ENCODE measurements at regions not wholly inside any gene's neighbourhood (a gene's known extent, or its start where the extent isn't known, plus 50 kb on each side); places are given as distances from the start of the nearest gene placed in this dataset.
A peak's percentile ranks its signal among the peaks of the same experiment; 100 is the strongest.

DNA sequence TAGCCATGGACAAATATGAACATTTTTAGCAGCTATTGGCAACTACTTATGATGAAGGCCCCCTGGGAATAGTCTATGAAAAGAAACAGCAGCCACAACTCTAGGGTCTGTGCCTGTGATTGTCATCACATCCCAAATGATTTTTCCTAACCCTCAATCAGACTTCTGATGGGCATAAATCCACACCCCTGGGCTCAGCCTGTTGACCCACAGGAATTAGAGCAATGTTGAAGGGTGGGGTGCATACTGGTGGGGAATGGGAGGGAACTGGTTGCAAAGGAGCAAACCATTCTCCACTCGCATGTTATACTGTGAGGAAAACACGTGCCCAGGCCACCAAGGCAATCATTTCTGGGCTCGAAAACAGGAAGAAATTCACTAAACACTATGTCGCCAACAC is 106.5 kb upstream of the CTNNB1 start:
- peak in 1 of 2 donors; percentile 49 for DNase-seq (ENCODE audit: extremely low spot score in 2 of 2)
- Histone ChIP-seq H3K4me1 (no peaks in the 10 kb centered on the region), H3K9me3 (no peaks in the 10 kb centered on the region), H3K27me3 (no peaks in the 10 kb centered on the region), H3K36me3 (no peaks in the 10 kb centered on the region), H3K27ac (no peak overlapping the region), H3K4me3 (no peak overlapping the region)
- intact Hi-C loops (cut with DNase I), result no loop called here
- TF ChIP-seq, protein P1, sequence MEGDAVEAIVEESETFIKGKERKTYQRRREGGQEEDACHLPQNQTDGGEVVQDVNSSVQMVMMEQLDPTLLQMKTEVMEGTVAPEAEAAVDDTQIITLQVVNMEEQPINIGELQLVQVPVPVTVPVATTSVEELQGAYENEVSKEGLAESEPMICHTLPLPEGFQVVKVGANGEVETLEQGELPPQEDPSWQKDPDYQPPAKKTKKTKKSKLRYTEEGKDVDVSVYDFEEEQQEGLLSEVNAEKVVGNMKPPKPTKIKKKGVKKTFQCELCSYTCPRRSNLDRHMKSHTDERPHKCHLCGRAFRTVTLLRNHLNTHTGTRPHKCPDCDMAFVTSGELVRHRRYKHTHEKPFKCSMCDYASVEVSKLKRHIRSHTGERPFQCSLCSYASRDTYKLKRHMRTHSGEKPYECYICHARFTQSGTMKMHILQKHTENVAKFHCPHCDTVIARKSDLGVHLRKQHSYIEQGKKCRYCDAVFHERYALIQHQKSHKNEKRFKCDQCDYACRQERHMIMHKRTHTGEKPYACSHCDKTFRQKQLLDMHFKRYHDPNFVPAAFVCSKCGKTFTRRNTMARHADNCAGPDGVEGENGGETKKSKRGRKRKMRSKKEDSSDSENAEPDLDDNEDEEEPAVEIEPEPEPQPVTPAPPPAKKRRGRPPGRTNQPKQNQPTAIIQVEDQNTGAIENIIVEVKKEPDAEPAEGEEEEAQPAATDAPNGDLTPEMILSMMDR (IDR thresholded peaks at IDR 0.05), result no peak
- no peak for TF ChIP-seq POLR2AphosphoS5 (IDR thresholded peaks at IDR 0.05; ENCODE audit: insufficient read depth in 1 of 2, low read depth in 1 of 2)
- TF ChIP-seq POLR2A (IDR thresholded peaks at IDR 0.05), result no peak

- TF ChIP-seq, protein P1 (IDR thresholded peaks at IDR 0.05), result no peak
- TF ChIP-seq POLR2AphosphoS5 (IDR thresholded peaks at IDR 0.05; ENCODE audit: insufficient read depth in 1 of 2, low read depth in 1 of 2) (no peak), POLR2A (IDR thresholded peaks at IDR 0.05) (no peak)
Observed at GRCh38 chr3:41093476-41093875, 105.8 kb upstream of the CTNNB1 start.

DNA sequence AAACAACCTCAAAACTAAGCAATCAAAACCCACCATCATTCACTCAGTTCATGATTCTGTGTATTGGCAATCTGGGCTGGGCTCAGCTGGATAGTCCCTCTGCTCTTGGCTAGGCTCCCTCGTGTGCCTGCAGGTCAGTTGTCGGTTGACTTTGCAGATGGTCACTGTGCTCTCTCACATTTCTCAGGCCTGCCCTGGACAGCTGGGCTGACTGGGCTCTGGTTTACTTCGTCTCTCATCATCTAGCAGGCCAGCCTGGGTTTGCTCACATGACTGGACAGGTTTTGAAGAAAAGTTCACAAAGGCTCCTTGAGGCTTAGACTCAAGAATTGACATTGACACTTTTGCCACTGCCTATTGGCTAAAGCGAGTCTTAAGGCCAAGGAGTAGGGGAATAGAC is 105.0 kb upstream of the CTNNB1 start:
- H3K4me3 ChIP-seq, result no peak overlapping the region
- H3K27me3 ChIP-seq, result no peaks in the 10 kb centered on the region
- H3K9me3 ChIP-seq, result no peaks in the 10 kb centered on the region
- TF ChIP-seq POLR2AphosphoS5 (IDR thresholded peaks at IDR 0.05; ENCODE audit: insufficient read depth in 1 of 2, low read depth in 1 of 2), result no peak
- TF ChIP-seq, protein P1 (IDR thresholded peaks at IDR 0.05), result no peak
- TF ChIP-seq POLR2A (IDR thresholded peaks at IDR 0.05), result no peak
- H3K27ac ChIP-seq, result no peak overlapping the region
- no peaks in the 10 kb centered on the region for H3K36me3 ChIP-seq
- no peak for DNase-seq (ENCODE audit: extremely low spot score in 2 of 2)
- intact Hi-C loops (cut with DNase I), result no loop called here
- H3K4me1 ChIP-seq, result no peaks in the 10 kb centered on the region

More at GRCh38 chr3:41093476-41093875, 105.8 kb upstream of the CTNNB1 start:
- Histone ChIP-seq H3K36me3 (no peaks in the 10 kb centered on the region), H3K9me3 (no peaks in the 10 kb centered on the region), H3K4me1 (no peaks in the 10 kb centered on the region), H3K27me3 (no peaks in the 10 kb centered on the region), H3K4me3 (no peak overlapping the region), H3K27ac (no peak overlapping the region)
- DNase-seq (ENCODE audit: extremely low spot score in 2 of 2), result no peak
- intact Hi-C loops (cut with DNase I), result no loop called here

DNA sequence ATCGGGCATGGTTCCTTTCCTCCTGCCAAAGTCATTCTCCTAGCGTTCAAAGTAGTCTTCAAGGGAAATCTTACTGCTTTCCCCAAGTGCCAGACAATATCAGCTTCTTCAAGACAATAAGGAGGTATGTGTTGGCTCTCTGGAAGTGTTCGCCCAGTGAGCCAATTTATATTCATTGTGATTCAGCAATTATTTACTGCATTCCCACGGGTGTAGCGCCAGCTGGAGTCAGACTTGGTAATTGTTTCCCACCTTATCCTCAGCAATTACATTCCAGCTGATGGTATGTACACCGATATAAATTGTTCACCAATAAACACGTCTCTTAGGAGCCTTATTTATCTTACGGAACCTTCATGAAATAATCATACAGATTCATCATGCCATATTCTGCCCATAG is 103.6 kb upstream of the CTNNB1 start:
- no peak for DNase-seq (ENCODE audit: extremely low spot score in 2 of 2)
- intact Hi-C loops (cut with DNase I), result no loop called here
- no peak overlapping the region for H3K27ac ChIP-seq
- no peak overlapping the region for H3K4me3 ChIP-seq
- TF ChIP-seq POLR2AphosphoS5 (IDR thresholded peaks at IDR 0.05; ENCODE audit: insufficient read depth in 1 of 2, low read depth in 1 of 2) (no peak), POLR2A (IDR thresholded peaks at IDR 0.05) (no peak)
- TF ChIP-seq, protein P1 (IDR thresholded peaks at IDR 0.05), result no peak
- no peaks in the 10 kb centered on the region for H3K4me1 ChIP-seq
- no peaks in the 10 kb centered on the region for H3K27me3 ChIP-seq
- no peaks in the 10 kb centered on the region for H3K36me3 ChIP-seq
- H3K9me3 ChIP-seq, result no peaks in the 10 kb centered on the region

DNA sequence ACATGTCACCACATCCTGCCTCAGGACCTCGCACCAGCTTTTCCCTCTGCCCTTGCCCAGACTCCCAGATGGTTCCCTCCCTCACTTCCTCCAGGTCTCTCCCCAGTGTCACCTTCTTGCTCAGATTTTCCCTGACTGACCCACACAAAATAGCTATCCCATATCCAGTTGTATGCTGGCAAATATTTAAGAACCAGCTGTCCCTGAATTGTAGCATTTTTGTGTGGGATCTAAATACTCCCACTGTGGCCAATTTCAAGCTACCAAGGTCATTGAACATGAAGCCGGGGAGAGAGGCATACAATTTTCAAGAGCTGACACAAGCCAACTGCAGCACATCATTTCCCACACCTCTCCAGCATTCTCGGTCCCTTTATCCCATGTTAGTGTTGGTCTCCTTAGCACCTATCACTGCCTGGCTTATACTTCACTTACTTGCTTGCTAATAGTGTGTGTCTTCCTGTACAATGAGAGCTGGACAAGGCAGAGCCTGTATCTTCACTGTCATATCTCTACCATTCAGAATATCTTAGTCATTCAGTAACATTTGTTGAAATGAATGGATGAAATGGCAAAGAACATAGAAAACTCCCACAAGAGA is 101.3 kb upstream of the CTNNB1 start:
- Histone ChIP-seq H3K27ac (no peak overlapping the region), H3K27me3 (no peaks in the 10 kb centered on the region), H3K9me3 (no peaks in the 10 kb centered on the region), H3K4me1 (no peaks in the 10 kb centered on the region), H3K36me3 (no peaks in the 10 kb centered on the region), H3K4me3 (no peak overlapping the region)
- TF ChIP-seq POLR2A (IDR thresholded peaks at IDR 0.05), result no peak
- TF ChIP-seq POLR2AphosphoS5 (IDR thresholded peaks at IDR 0.05; ENCODE audit: insufficient read depth in 1 of 2, low read depth in 1 of 2), result no peak
- TF ChIP-seq, protein P1 (IDR thresholded peaks at IDR 0.05), result no peak
- DNase-seq (ENCODE audit: extremely low spot score in 2 of 2), result no peak
- intact Hi-C loops (cut with DNase I), result no loop called here
